ENCODE measurements at regions not wholly inside any gene's neighbourhood (a gene's known extent, or its start where the extent isn't known, plus 50 kb on each side); places are given as distances from the start of the nearest gene placed in this dataset.

DNA sequence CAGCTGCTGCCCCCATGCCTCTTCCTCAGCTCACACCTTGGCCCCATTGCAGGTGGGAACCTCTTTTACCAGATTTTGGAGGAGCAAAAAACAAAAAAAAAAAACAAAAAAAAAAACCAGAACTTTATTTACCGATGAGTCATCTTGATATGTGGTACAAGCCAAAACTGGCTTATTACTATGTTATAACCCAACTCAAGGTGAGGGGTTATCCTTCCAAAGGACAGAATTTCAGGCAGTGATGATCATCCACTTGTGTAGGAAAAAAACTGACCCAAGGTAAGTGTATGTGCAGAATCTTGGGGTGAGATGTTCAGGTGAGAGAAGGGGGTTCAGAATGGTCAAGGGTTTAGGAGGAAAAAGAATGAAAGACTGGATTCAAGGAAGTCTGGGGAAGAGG lies 142.6 kb upstream of the FST start:
- no peak for TF ChIP-seq POLR2A (IDR thresholded peaks at IDR 0.05)
- TF ChIP-seq, protein P1, sequence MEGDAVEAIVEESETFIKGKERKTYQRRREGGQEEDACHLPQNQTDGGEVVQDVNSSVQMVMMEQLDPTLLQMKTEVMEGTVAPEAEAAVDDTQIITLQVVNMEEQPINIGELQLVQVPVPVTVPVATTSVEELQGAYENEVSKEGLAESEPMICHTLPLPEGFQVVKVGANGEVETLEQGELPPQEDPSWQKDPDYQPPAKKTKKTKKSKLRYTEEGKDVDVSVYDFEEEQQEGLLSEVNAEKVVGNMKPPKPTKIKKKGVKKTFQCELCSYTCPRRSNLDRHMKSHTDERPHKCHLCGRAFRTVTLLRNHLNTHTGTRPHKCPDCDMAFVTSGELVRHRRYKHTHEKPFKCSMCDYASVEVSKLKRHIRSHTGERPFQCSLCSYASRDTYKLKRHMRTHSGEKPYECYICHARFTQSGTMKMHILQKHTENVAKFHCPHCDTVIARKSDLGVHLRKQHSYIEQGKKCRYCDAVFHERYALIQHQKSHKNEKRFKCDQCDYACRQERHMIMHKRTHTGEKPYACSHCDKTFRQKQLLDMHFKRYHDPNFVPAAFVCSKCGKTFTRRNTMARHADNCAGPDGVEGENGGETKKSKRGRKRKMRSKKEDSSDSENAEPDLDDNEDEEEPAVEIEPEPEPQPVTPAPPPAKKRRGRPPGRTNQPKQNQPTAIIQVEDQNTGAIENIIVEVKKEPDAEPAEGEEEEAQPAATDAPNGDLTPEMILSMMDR (IDR thresholded peaks at IDR 0.05) = no peak

All from prostate gland (tissue), 2 donors.